Adrenal gland (tissue), 9 donors: ENCODE measurements at regions not wholly inside any gene's neighbourhood (a gene's known extent, or its start where the extent isn't known, plus 50 kb on each side); places are given as distances from the start of the nearest gene placed in this dataset.

Experiments used
- DNase-seq, 7 donors: peaks; one replicate each; pipeline ENCODE4 v3.0.0-alpha.2; 2019 to 2020
- H3K27ac ChIP-seq, 5 donors: fragments of 200-600 bp; sonication (generic) in 4 of 5; 1 replicate in 3 of 5; 2 replicates in 2 of 5; pipeline versions ENCODE4 v1.5.1 to v1.8.0; 2016 to 2020; ENCODE audit warnings: mild to moderate bottlenecking in 1 of 5
- H3K27me3 ChIP-seq: fragments of 200-600 bp; 2 replicates; pipeline ENCODE4 v1.8.0; 2021
- H3K36me3 ChIP-seq, 2 donors: fragments of 200-600 bp; replicated peaks in 1 of 2; 1 replicate in 1 of 2; 2 replicates in 1 of 2; pipeline versions ENCODE4 v1.5.1 to v1.8.0; 2018 to 2022
- H3K4me1 ChIP-seq, 2 donors: fragments of 200-600 bp; replicated peaks in 1 of 2; 1 replicate in 1 of 2; 2 replicates in 1 of 2; pipeline versions ENCODE4 v1.5.1 to v1.8.0; 2018 to 2021
- H3K4me3 ChIP-seq, 4 donors: fragments of 200-600 bp; sonication (generic) in 3 of 4; one replicate each; pipeline ENCODE4 v1.5.1; 2016 to 2018
- H3K9me3 ChIP-seq, 3 donors: fragments of 200-600 bp; sonication (generic) in 1 of 3; replicated peaks in 1 of 3; 1 replicate in 2 of 3; 2 replicates in 1 of 3; pipeline versions ENCODE4 v1.5.1 to v1.8.0; 2016 to 2021
- POLR2A ChIP-seq, 2 donors: fragments of 450-650 bp; IDR thresholded peaks; one replicate each; pipeline ENCODE4 v1.6.1; 2017; ENCODE audit warnings: antibody characterized with exemption in 2 of 2, mild to moderate bottlenecking in 2 of 2, moderate library complexity in 1 of 2
- WGBS, 4 donors: extraction: QIAGEN DNeasy Blood & Tissue Kit in 2 of 4; methylation state at CpG; one replicate each; pipeline versions ENCODE4 v1.1.5 to v1.1.7; 2013 to 2017; 5-methylcytosine and 5-hydroxymethylcytosine counted together
- intact Hi-C, 2 donors: fragments of 100-400 bp; cut with DNase I; formaldehyde crosslinking; loops; one replicate each; pipeline versions ENCODE4 v1.14.1 to v1.15.0; 2022 to 2023
- TF ChIP-seq, protein P1 (sequence below), 6 experiments: fragments of 450-650 bp in 4 of 6; fragments of 200-600 bp in 2 of 6; sonication (generic) in 1 of 6; IDR thresholded peaks; 1 replicate in 5 of 6; 2 replicates in 1 of 6; pipeline versions ENCODE4 v1.5.1 to v1.8.0; 2016 to 2021; ENCODE audit warnings: antibody characterized with exemption in 6 of 6, mild to moderate bottlenecking in 2 of 6, moderate library complexity in 1 of 6
- donor health status: healthy with polysubstance abuse.
- donor health status: Bipolar disorder and iron deficiency.
- donor health status: DM: yes; HTN: yes; CAD: no.
- donor health status: DM: no; HTN: no; CAD: no.
- donor health status: DM: no; HTN: no; CAD: no.

DNA sequence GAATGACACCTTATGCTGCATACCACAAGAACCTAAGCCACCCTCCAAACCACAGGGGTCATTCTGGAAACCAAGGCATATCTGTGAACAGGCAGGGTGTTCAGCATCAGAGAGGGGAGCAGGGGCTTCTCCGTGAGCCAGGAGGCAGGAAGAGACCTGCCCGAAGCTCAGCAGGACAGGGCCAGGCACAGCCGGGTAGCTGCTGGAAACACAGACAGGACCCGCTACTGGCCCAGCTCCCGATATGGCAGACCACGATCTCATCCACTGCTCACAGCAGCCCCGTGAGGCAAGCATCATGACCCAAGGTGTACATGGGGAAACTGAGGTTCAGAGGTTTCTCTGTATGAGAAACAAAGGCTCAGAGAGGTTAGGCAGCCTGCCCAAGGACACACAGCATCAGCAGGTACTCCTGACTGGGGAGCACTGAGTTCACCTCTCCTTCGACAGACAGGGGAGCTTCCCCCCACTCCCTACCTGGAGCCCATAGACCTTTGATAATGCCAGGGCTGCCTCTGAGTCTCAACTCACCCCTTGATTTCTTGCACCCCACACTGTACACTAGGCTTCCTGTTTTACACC is 317.7 kb downstream of the MATN1 start:
- Histone ChIP-seq H3K36me3 (no peaks in the 10 kb centered on the region), H3K4me3 (no peak overlapping the region), H3K4me1 (no peaks in the 10 kb centered on the region), H3K27me3 (peaks cover 4% of the 10 kb centered on the region), H3K27ac (no peak overlapping the region), H3K9me3 (no peaks in the 10 kb centered on the region)
- intact Hi-C loops = loop anchor here in 1 of 2 donors (5.0 kb wide), 1 partner anchor 1013 kb away; no protein-coding TSS in a partner anchor
- peak in 2 of 7 donors; percentile 1 to 38 for DNase-seq
- 81 to 86% (median 85%) methylated on average over 1 to 8 of the region's 8 CpGs for WGBS, 4 donors
- TF ChIP-seq POLR2A (IDR thresholded peaks at IDR 0.05) = no peak
- TF ChIP-seq, protein P1, sequence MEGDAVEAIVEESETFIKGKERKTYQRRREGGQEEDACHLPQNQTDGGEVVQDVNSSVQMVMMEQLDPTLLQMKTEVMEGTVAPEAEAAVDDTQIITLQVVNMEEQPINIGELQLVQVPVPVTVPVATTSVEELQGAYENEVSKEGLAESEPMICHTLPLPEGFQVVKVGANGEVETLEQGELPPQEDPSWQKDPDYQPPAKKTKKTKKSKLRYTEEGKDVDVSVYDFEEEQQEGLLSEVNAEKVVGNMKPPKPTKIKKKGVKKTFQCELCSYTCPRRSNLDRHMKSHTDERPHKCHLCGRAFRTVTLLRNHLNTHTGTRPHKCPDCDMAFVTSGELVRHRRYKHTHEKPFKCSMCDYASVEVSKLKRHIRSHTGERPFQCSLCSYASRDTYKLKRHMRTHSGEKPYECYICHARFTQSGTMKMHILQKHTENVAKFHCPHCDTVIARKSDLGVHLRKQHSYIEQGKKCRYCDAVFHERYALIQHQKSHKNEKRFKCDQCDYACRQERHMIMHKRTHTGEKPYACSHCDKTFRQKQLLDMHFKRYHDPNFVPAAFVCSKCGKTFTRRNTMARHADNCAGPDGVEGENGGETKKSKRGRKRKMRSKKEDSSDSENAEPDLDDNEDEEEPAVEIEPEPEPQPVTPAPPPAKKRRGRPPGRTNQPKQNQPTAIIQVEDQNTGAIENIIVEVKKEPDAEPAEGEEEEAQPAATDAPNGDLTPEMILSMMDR (IDR thresholded peaks at IDR 0.05) = no peak

DNA sequence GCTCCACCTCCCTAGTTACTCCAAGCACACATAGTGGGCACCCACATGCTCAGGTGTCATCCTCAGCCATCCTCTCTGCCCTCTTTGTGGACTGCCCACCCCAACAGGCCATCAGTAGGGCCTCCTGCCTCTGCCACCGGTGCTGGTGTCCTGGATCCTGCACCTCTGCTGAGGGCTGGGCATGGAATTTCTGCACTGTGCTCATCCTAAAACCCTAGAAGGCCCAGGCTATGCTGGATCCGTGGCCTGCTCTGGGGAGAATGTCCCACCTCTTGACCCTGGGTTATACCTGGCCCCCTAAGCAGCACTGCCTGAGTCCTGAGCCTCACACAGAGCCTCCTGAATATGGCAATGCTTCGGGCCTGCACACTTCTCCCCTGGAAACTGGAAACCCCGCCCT is 318.3 kb downstream of the MATN1 start:
- Histone ChIP-seq H3K27ac (no peak overlapping the region), H3K4me1 (no peaks in the 10 kb centered on the region), H3K9me3 (no peaks in the 10 kb centered on the region), H3K4me3 (no peak overlapping the region), H3K36me3 (no peaks in the 10 kb centered on the region), H3K27me3 (peaks cover under 1% of the 10 kb centered on the region)
- TF ChIP-seq, protein P1 (IDR thresholded peaks at IDR 0.05) = no peak
- TF ChIP-seq POLR2A (IDR thresholded peaks at IDR 0.05) = no peak
- DNase-seq = peak in 1 of 7 donors; percentile 10
- intact Hi-C loops = loop anchor here in 1 of 2 donors (5.0 kb wide), 1 partner anchor 1013 kb away; no protein-coding TSS in a partner anchor
- 61 to 72% (median 67%) methylated on average over 4 of the region's 4 CpGs for WGBS, 4 donors

DNA sequence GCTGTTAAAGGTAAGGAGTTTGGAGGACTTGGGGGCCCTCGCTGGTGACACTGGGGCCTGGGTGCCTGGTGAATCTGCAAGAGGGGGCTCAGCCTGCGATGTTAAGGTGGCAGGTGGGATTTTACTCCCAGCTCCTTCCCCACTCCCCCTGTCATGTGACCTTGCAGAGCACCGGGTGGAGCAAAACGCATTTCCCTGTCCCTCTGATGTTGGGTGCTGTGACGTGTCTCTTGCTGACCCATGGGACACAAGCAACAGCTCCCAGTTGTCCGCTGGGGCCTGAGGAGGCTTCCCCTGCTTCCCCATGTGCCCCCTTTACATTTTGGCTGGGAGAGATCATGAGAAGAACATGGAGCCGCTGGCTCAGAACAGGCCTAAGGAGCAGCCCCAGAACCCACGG is 319.0 kb downstream of the MATN1 start:
- Histone ChIP-seq H3K36me3 (no peaks in the 10 kb centered on the region), H3K27ac (no peak overlapping the region), H3K27me3 (no peaks in the 10 kb centered on the region), H3K4me1 (no peaks in the 10 kb centered on the region), H3K4me3 (no peak overlapping the region), H3K9me3 (no peaks in the 10 kb centered on the region)
- TF ChIP-seq, protein P1 (IDR thresholded peaks at IDR 0.05) = no peak
- no peak for TF ChIP-seq POLR2A (IDR thresholded peaks at IDR 0.05)
- WGBS, 4 donors = 75 to 85% (median 79%) methylated on average over 7 to 8 of the region's 8 CpGs
- intact Hi-C loops = no loop called here
- DNase-seq = peak in 1 of 7 donors; percentile 29

DNA sequence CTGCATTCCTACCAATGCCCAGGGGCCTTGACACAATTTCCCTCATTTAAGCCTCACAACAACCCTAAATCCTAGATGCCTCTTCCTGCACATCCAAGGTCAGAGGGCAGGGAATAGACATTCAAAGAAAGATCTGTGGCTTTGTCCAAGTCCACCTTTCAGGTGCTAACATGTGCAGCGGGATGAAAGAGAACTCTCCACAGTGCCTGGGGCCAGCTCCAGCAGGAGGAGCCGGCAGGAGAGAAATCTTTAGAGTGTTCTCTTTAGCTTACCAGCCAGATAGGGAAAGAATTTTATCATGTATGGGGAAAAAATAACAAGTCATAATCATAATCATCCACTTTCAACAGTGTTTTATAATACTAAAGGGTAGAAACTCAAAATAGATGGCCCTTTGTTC is 319.7 kb downstream of the MATN1 start:
- Histone ChIP-seq H3K4me1 (no peaks in the 10 kb centered on the region), H3K9me3 (no peaks in the 10 kb centered on the region), H3K27me3 (no peaks in the 10 kb centered on the region), H3K27ac (no peak overlapping the region), H3K36me3 (no peaks in the 10 kb centered on the region), H3K4me3 (no peak overlapping the region)
- TF ChIP-seq, protein P1 (IDR thresholded peaks at IDR 0.05) = no peak
- no peak for TF ChIP-seq POLR2A (IDR thresholded peaks at IDR 0.05)
- no peak for DNase-seq
- WGBS, 4 donors = 80 to 91% (median 82%) methylated on average over 2 of the region's 2 CpGs
- intact Hi-C loops = no loop called here
